ENCODE measurements at regions not wholly inside any gene's neighbourhood (a gene's known extent, or its start where the extent isn't known, plus 50 kb on each side); places are given as distances from the start of the nearest gene placed in this dataset.

- no peak overlapping the region for H3K18ac ChIP-seq (ENCODE audit: low read length)
- no peak overlapping the region for H3K4me2 ChIP-seq (ENCODE audit: low read length)
- no peak overlapping the region for H3K14ac ChIP-seq (ENCODE audit: low read length)
- no peak overlapping the region for H3K27ac ChIP-seq (ENCODE audit: low read depth, low read length)
- no peak overlapping the region for H4K12ac ChIP-seq (ENCODE audit: low read depth, low read length)
- no peak overlapping the region for H4K91ac ChIP-seq (ENCODE audit: low read depth, low read length)
- H3K27me3 ChIP-seq (ENCODE audit: insufficient read depth, low read length): no peaks in the 10 kb centered on the region
- H4K8ac ChIP-seq (ENCODE audit: low read depth, low read length): no peak overlapping the region
- WGBS (ENCODE audit: extremely low coverage, insufficient coverage, insufficient read length): no CpG with 5 or more reads among the region's 1 CpG
- no peak for DNase-seq
- H2BK12ac ChIP-seq (ENCODE audit: low read length): no peak overlapping the region
- H3K9ac ChIP-seq (ENCODE audit: low read length): no peak overlapping the region
- H3K4me3 ChIP-seq (ENCODE audit: low read depth, low read length): no peak overlapping the region
- H3K36me3 ChIP-seq (ENCODE audit: control insufficient read depth in 1 of 2, insufficient read depth in 2 of 2, low read length in 2 of 2): no peaks in the 10 kb centered on the region
- no peak overlapping the region for H3K4ac ChIP-seq (ENCODE audit: low read depth, low read length)
- no peaks in the 10 kb centered on the region for H3K79me1 ChIP-seq (ENCODE audit: low read length)
- no peak overlapping the region for H2BK5ac ChIP-seq (ENCODE audit: low read depth, low read length, poor library complexity)
- H2AFZ ChIP-seq (ENCODE audit: insufficient read depth, low read length, poor library complexity): no peak overlapping the region
- no peak overlapping the region for H2BK120ac ChIP-seq (ENCODE audit: insufficient read depth, low read length, poor library complexity)
- peaks cover 2% of the 10 kb centered on the region for H3K9me3 ChIP-seq (ENCODE audit: insufficient read depth, low read depth, low read length)
- no peaks in the 10 kb centered on the region for H3K4me1 ChIP-seq (ENCODE audit: control insufficient read depth in 1 of 2, insufficient read depth in 2 of 2, low read length in 2 of 2)
- H3K23ac ChIP-seq (ENCODE audit: low read length): no peak overlapping the region
- no peaks in the 10 kb centered on the region for H3K79me2 ChIP-seq (ENCODE audit: control insufficient read depth, insufficient read depth, low read length, poor library complexity)
- H2AK5ac ChIP-seq (ENCODE audit: low read length): no peak overlapping the region
Observed at GRCh38 chr2:150146879-150147278, 340.6 kb downstream of the RND3 start.

DNA sequence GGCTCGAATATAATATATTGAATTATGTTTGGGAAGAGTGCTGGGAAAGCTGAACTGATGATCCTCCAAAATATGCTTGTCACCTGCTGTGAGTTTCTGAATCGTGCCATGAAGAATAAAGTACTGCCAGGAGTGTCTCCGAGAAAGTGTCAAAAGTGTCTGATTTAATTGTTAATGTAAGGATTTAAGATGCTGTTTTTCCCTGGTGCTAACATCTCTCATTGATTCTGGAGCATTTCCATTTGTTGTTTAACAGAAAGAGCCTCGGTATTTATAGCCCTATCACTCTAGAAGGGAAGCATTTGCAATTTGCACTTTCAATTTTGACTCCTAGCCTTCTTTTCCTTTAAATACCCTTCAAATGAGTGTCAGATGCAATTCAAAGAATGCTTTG, 342.2 kb downstream of the RND3 start:
- no peak overlapping the region for H2AK5ac ChIP-seq (ENCODE audit: low read length)
- H3K4ac ChIP-seq (ENCODE audit: low read depth, low read length): no peak overlapping the region
- WGBS (ENCODE audit: extremely low coverage, insufficient coverage, insufficient read length): no CpG with 5 or more reads among the region's 4 CpGs
- H3K27ac ChIP-seq (ENCODE audit: low read depth, low read length): no peak overlapping the region
- H3K4me1 ChIP-seq (ENCODE audit: control insufficient read depth in 1 of 2, insufficient read depth in 2 of 2, low read length in 2 of 2): no peaks in the 10 kb centered on the region
- no peak overlapping the region for H3K23ac ChIP-seq (ENCODE audit: low read length)
- no peak overlapping the region for H3K9ac ChIP-seq (ENCODE audit: low read length)
- H3K79me1 ChIP-seq (ENCODE audit: low read length): no peaks in the 10 kb centered on the region
- no peaks in the 10 kb centered on the region for H3K36me3 ChIP-seq (ENCODE audit: control insufficient read depth in 1 of 2, insufficient read depth in 2 of 2, low read length in 2 of 2)
- H2BK5ac ChIP-seq (ENCODE audit: low read depth, low read length, poor library complexity): no peak overlapping the region
- peaks cover 2% of the 10 kb centered on the region for H3K9me3 ChIP-seq (ENCODE audit: insufficient read depth, low read depth, low read length)
- no peak overlapping the region for H4K12ac ChIP-seq (ENCODE audit: low read depth, low read length)
- no peak overlapping the region for H3K4me3 ChIP-seq (ENCODE audit: low read depth, low read length)
- no peak overlapping the region for H3K14ac ChIP-seq (ENCODE audit: low read length)
- no peak overlapping the region for H4K8ac ChIP-seq (ENCODE audit: low read depth, low read length)
- H2BK120ac ChIP-seq (ENCODE audit: insufficient read depth, low read length, poor library complexity): no peak overlapping the region
- no peaks in the 10 kb centered on the region for H3K27me3 ChIP-seq (ENCODE audit: insufficient read depth, low read length)
- H2BK12ac ChIP-seq (ENCODE audit: low read length): no peak overlapping the region
- peak in 1 of 2 donors; percentile 31 for DNase-seq
- H3K79me2 ChIP-seq (ENCODE audit: control insufficient read depth, insufficient read depth, low read length, poor library complexity): no peaks in the 10 kb centered on the region
- no peak overlapping the region for H4K91ac ChIP-seq (ENCODE audit: low read depth, low read length)
- H2AFZ ChIP-seq (ENCODE audit: insufficient read depth, low read length, poor library complexity): no peak overlapping the region
- H3K4me2 ChIP-seq (ENCODE audit: low read length): no peak overlapping the region
- H3K18ac ChIP-seq (ENCODE audit: low read length): no peak overlapping the region

DNA sequence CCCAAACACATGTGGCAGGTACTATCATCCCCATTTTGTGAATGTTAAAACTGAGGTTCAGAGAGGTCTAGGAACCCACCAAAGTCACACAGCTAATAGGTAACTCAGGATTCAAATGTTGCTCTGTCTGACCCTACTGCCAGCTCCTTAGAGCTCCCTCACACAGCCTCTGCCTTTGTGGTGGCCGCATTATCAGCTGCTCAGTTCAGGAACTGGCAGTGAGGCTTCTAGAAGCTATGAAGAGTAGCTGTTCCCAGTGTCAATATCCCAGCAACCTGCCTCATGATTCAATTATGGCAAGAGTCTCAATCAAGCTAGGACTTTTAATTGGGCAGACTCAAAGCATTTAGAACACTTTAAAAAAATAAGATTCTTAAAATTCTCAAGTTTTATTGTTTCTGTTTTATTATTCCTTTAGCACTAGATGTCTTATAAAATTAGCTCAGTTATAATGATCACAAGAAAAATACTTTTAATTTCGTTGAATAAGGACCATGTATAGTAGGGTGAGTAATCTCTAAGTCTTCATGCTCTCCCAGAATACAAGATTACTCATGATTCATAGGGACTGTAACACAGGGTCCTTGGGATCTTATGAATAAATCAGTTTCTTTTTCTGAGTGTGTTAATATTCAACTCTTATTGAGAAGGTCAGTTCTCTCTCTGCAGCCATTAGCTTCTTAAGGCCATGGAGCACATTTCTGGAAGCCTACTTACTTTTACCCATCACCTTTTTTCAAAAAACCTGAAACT, 342.7 kb downstream of the RND3 start:
- Histone ChIP-seq H3K36me3 (ENCODE audit: control insufficient read depth in 1 of 2, insufficient read depth in 2 of 2, low read length in 2 of 2) (no peaks in the 10 kb centered on the region), H2BK12ac (ENCODE audit: low read length) (no peak overlapping the region), H3K79me2 (ENCODE audit: control insufficient read depth, insufficient read depth, low read length, poor library complexity) (no peaks in the 10 kb centered on the region), H3K4me3 (ENCODE audit: low read depth, low read length) (no peak overlapping the region), H3K27ac (ENCODE audit: low read depth, low read length) (no peak overlapping the region), H3K9me3 (ENCODE audit: insufficient read depth, low read depth, low read length) (peaks cover 2% of the 10 kb centered on the region), H3K27me3 (ENCODE audit: insufficient read depth, low read length) (no peaks in the 10 kb centered on the region), H4K12ac (ENCODE audit: low read depth, low read length) (no peak overlapping the region), H3K9ac (ENCODE audit: low read length) (no peak overlapping the region), H2AFZ (ENCODE audit: insufficient read depth, low read length, poor library complexity) (no peak overlapping the region), H2AK5ac (ENCODE audit: low read length) (no peak overlapping the region), H4K91ac (ENCODE audit: low read depth, low read length) (no peak overlapping the region), H3K18ac (ENCODE audit: low read length) (no peak overlapping the region), H3K4me1 (ENCODE audit: control insufficient read depth in 1 of 2, insufficient read depth in 2 of 2, low read length in 2 of 2) (no peaks in the 10 kb centered on the region), H3K4ac (ENCODE audit: low read depth, low read length) (no peak overlapping the region), H3K4me2 (ENCODE audit: low read length) (no peak overlapping the region), H3K14ac (ENCODE audit: low read length) (no peak overlapping the region), H3K79me1 (ENCODE audit: low read length) (no peaks in the 10 kb centered on the region), H3K23ac (ENCODE audit: low read length) (no peak overlapping the region), H4K8ac (ENCODE audit: low read depth, low read length) (no peak overlapping the region), H2BK5ac (ENCODE audit: low read depth, low read length, poor library complexity) (no peak overlapping the region), H2BK120ac (ENCODE audit: insufficient read depth, low read length, poor library complexity) (no peak overlapping the region)
- WGBS (ENCODE audit: extremely low coverage, insufficient coverage, insufficient read length): no CpG with 5 or more reads among the region's 2 CpGs
- no peak for DNase-seq

DNA sequence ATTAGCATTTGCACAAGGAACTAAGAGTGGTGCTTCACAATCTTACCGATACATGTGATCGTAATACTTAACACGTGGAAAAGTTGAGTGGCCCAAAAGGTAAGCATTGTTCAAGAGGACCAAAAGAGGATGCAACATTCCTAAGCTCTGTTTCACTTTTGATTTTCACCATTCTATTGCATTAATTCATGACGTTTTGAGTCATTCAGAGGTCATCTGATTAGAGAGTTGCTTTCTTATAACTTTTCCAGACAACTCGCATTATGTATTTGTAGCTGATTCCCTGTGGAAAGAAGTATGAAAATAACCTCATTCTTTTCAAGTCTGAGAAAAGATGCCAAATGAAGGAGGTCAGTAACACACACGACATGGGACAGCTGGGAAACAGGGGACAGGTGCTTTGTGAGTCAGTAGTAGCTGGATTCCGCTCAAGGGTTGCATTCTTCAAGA, 344.4 kb downstream of the RND3 start:
- no peak overlapping the region for H3K9ac ChIP-seq (ENCODE audit: low read length)
- H2BK12ac ChIP-seq (ENCODE audit: low read length): no peak overlapping the region
- H3K79me1 ChIP-seq (ENCODE audit: low read length): no peaks in the 10 kb centered on the region
- H4K12ac ChIP-seq (ENCODE audit: low read depth, low read length): no peak overlapping the region
- no peak overlapping the region for H3K18ac ChIP-seq (ENCODE audit: low read length)
- WGBS (ENCODE audit: extremely low coverage, insufficient coverage, insufficient read length): no CpG with 5 or more reads among the region's 7 CpGs
- no peak overlapping the region for H2AK5ac ChIP-seq (ENCODE audit: low read length)
- H3K36me3 ChIP-seq (ENCODE audit: control insufficient read depth in 1 of 2, insufficient read depth in 2 of 2, low read length in 2 of 2): no peaks in the 10 kb centered on the region
- H3K23ac ChIP-seq (ENCODE audit: low read length): no peak overlapping the region
- peak; percentile 30 to 71 for DNase-seq
- H4K8ac ChIP-seq (ENCODE audit: low read depth, low read length): no peak overlapping the region
- peaks cover 2% of the 10 kb centered on the region for H3K9me3 ChIP-seq (ENCODE audit: insufficient read depth, low read depth, low read length)
- no peak overlapping the region for H3K4me3 ChIP-seq (ENCODE audit: low read depth, low read length)
- no peak overlapping the region for H2AFZ ChIP-seq (ENCODE audit: insufficient read depth, low read length, poor library complexity)
- H4K91ac ChIP-seq (ENCODE audit: low read depth, low read length): no peak overlapping the region
- no peak overlapping the region for H2BK5ac ChIP-seq (ENCODE audit: low read depth, low read length, poor library complexity)
- no peak overlapping the region for H3K4ac ChIP-seq (ENCODE audit: low read depth, low read length)
- H3K14ac ChIP-seq (ENCODE audit: low read length): no peak overlapping the region
- H3K27me3 ChIP-seq (ENCODE audit: insufficient read depth, low read length): no peaks in the 10 kb centered on the region
- H3K4me1 ChIP-seq (ENCODE audit: control insufficient read depth in 1 of 2, insufficient read depth in 2 of 2, low read length in 2 of 2): no peaks in the 10 kb centered on the region
- H3K4me2 ChIP-seq (ENCODE audit: low read length): no peak overlapping the region
- no peak overlapping the region for H2BK120ac ChIP-seq (ENCODE audit: insufficient read depth, low read length, poor library complexity)
- no peak overlapping the region for H3K27ac ChIP-seq (ENCODE audit: low read depth, low read length)
- no peaks in the 10 kb centered on the region for H3K79me2 ChIP-seq (ENCODE audit: control insufficient read depth, insufficient read depth, low read length, poor library complexity)
